GM19463 (cell line): ENCODE measurements at regions not wholly inside any gene's neighbourhood (a gene's known extent, or its start where the extent isn't known, plus 50 kb on each side); places are given as distances from the start of the nearest gene placed in this dataset.

Source experiments
- ATAC-seq: cut with Tn5 transposase; IDR thresholded peaks from one replicate; pipeline ENCODE4 v1.9.1; 2021; ENCODE audit warnings: mild to moderate bottlenecking, moderate library complexity; ENCODE audit not compliant: unreplicated experiment

DNA sequence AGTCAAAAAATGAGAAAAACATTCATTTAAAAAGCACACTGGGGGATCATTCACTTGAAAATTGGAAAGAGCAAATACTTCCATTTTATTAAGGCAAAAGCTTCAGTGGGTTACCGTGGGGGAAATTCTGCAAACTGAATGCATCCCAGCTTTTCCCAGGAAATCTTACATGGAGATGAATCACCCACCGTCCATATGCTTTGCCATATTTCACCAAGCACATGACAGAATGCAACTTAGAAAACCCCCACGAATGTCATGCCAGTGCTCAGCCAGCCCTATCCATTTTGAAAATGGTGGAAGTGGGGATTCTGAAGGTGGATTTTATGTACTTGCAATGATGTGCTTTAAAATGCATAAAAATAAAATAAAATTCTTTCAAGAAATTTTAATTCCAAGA is 485.5 kb upstream of the ID2 start:
- ATAC-seq: no peak

DNA sequence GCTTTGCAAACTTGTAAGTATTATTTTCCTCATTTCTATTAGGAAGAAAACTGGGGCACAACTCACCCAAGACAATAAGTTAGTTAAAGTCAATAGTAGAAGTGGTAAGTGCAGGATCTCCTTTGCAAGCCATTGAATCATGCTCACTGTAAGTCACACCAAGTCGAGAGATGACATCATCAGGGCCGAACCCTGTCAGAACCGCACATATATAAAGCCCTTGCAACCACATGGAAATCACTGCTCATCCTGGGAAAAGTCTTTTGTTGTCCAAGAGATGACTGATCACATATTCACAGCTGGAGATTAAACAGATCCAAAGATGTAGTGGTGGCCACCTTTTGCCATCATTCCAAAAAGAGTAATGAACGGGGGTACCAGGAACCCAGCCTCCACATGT is 484.8 kb upstream of the ID2 start:
- no peak for ATAC-seq

DNA sequence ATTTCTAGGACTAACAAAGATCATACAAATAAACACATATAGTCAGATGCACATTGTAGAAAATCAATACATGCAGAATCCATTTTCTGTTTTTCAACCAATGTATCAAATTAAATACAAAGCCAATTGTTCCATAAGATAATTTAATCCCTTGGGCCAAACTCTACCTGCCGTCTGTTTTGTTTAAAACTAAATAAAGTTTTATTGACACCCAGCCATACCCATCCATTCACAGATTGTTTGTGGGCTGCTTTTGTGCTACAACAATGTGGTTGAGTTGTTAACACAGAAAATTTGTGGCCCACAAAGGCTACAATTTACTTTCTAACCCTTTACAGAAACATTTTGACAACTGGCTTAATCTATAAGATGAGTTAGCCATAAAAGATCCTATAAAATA is 484.0 kb upstream of the ID2 start:
- ATAC-seq: no peak

- ATAC-seq: no peak
Observed at GRCh38 chr2:8198766-8199382, 483.0 kb upstream of the ID2 start.

- peak; percentile 86 for ATAC-seq
Observed at GRCh38 chr2:8202132-8202531, 479.7 kb upstream of the ID2 start.

DNA sequence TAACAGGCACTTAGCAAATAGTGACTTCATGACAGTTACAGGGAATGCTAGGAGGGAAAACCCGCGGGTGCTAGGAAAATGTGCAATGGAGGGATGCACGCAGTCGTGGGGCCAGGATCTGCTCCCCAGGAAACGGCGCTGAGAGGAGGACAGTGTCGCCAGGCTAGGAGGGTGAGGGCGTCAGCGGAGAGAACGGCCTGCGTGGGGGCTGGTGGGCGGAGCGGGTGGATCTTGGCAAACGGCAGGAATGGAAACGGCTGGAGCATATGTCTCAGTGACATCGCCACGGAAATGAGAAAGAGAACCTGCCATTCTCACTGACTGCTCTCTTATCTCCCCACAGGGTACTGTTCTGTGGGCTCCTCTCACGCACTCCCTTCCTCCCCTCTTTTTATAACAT is 478.5 kb upstream of the ID2 start:
- no peak for ATAC-seq

DNA sequence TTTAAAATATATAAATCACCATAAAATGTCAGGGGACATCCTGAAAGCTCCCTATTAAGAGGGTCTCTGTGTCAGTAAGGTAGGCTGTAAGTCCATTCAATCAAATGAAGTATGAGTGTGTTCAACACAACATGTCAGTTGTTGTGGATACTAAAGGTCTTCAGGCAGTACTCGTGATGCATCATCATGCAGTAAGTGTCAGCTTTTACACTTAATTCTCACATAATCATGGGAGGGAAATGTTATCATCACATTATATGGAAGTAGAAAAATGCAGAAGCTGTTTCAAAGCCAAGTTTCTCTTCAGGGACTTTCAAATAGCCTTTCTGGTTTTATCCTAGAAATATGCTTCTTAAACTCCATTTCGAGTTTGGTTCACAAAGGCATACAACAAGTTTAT is 477.1 kb upstream of the ID2 start:
- no peak for ATAC-seq

- no peak for ATAC-seq
Observed at GRCh38 chr2:8209494-8209893, 472.4 kb upstream of the ID2 start.

DNA sequence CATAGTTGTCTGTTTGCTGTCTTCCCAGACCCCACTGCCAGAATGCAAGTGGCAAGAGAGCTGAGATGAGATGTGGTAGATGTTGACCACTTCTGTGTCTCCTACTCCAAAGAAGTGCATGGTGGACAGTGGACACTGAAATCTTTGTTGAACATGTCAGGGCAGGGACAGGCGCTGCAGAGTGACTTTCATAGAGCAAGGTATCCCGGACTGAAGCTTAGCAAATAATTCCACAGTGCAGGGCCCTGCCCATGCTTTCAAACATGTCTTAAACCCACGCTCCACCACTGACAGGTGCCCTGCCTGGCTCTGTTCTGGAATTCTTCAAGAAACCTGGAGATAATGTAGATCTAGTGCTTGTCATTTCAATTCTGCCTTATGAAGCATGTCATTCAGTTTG is 470.5 kb upstream of the ID2 start:
- no peak for ATAC-seq

- ATAC-seq: no peak
Observed at GRCh38 chr2:8212239-8212638, 469.6 kb upstream of the ID2 start.

DNA sequence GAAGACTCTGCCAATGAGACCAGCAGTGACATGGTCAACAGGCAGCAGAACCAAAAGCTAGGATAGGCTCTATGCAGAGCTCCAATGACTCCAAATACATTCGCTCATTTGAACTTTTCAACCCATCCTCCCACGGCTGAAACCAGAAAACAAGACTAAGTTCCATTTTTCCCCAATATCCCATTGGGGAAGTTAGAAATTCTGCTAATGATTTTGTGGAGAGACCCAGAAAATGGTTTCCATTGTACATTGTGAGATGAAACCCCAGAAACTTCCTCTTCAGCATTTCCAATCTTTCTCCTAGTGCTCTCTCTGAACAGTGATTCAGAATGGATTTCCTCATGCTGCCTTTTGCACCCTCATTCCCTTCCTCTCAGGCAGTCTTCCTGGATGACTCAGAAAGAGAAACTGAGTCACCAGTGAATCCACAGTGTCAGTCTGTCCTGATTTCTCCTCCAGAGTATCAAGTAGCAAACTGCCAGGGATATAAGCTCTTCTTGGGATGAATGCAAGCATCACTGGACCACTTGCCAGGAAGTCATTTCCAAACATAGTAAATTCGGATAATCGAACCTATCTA is 467.7 kb upstream of the ID2 start:
- no peak for ATAC-seq

GRCh38 chr2:8215159-8215863 is 466.5 kb upstream of the ID2 start:
- ATAC-seq: peak; percentile 92

- ATAC-seq: no peak
Observed at GRCh38 chr2:8215982-8216381, 465.9 kb upstream of the ID2 start.

- ATAC-seq: no peak
Observed at GRCh38 chr2:8216397-8216796, 465.5 kb upstream of the ID2 start.

DNA sequence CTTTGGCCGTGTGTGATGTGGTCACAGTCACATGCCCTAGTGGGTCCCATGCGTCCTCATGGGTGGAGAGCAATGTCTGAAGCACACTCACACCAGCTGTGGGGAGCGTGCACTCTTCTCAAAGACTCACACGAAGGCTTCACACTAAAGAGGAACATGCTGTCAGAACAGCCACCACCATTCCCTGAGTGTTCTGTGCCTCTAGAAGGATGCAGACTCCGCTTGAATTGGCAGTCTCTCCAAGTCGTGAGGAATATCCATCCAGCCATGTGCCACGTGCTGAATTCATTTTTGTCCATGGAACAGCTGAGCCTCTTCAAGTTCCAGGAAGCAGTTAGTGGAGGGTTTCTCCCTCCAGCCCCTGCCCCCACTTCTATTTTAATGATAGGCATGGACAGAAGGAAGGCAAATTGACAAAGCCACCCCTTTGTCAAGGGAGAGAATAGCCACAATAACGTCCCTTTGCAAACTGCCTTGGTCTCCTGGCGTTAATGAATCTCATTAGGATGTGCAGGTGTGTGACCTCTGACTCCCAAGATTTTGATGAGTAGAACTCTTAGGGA is 464.3 kb upstream of the ID2 start:
- no peak for ATAC-seq

- ATAC-seq: no peak
Observed at GRCh38 chr2:8219096-8219495, 462.8 kb upstream of the ID2 start.

GRCh38 chr2:8219631-8220355 is 462.1 kb upstream of the ID2 start:
- no peak for ATAC-seq

DNA sequence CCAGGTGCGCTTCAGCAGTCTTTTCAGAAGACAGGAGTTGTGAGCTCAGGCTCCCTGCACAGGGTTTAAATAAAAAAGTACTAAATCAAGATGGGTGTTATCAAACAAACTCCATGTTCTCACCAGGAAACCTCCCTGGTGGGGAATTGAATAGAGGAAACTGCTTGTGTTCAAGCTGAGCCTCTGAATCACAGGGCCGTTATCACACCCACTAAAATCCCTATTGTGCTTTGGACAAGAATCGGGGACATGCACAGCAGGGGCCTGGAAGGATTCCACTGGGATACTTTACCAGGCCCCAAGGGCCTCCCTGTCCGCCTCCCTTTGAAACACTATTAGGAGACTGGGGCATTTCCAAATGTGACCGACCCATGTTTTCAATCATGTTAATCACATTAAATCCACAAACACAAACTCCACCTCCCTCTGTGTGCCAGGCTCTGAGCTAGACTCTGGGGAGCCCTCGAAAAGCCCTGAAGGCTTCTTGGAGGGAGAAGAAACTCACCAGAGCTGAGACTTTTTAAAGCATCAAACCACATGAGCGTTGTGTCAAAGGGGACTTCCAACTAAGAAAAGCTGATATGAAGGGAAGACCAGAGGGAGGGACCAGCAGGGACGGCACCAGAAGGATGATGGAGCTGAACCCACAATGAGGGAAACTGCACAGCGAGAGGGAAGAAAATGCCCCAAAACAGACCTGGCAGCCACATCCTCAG is 458.7 kb upstream of the ID2 start:
- no peak for ATAC-seq

GRCh38 chr2:8223695-8224346 is 458.0 kb upstream of the ID2 start:
- no peak for ATAC-seq
